Calu3 (cell line): ENCODE measurements at regions not wholly inside any gene's neighbourhood (a gene's known extent, or its start where the extent isn't known, plus 50 kb on each side); places are given as distances from the start of the nearest gene placed in this dataset.
"Not testable (repeated sequence)": the region's sequence is repeated elsewhere in the genome, so short reads cannot be mapped to it uniquely, and the experiment has no call there.

Source experiments
- BruUV-seq: library from RNA; stranded (reverse); fragments of 400-500 nt; replicated peaks from 2 replicates; lab custom pipeline; 2021; lab: Mats Ljungman, UMichigan
- CTCF ChIA-PET: fragments of 300-600 bp; sonication (Branson Sonifier 250); formaldehyde crosslinking; loops from one replicate; lab custom pipeline; 2022; ENCODE audit warnings: antibody characterized with exemption; lab: Charles Lee
- DNase-seq: peaks from one replicate; pipeline ENCODE4 v3.0.0; 2022
- H3K27ac Mint-ChIP-seq: one replicate; pipeline ENCODE4 v1.8.0; 2022; ENCODE audit warnings: mixed read lengths; ENCODE audit not compliant: unreplicated experiment
- H3K27me3 Mint-ChIP-seq: one replicate; pipeline ENCODE4 v1.8.0; 2022; ENCODE audit warnings: mixed read lengths; ENCODE audit not compliant: unreplicated experiment
- H3K36me3 Mint-ChIP-seq: one replicate; pipeline ENCODE4 v1.8.0; 2022; ENCODE audit warnings: mild to moderate bottlenecking, moderate library complexity, mixed read lengths; ENCODE audit not compliant: insufficient read depth, unreplicated experiment
- H3K4me1 Mint-ChIP-seq: one replicate; pipeline ENCODE4 v1.8.0; 2022; ENCODE audit warnings: mild to moderate bottlenecking, low read depth, mixed read lengths; ENCODE audit not compliant: unreplicated experiment
- H3K4me3 Mint-ChIP-seq: one replicate; pipeline ENCODE4 v1.8.0; 2022; ENCODE audit warnings: mild to moderate bottlenecking, low read depth, moderate library complexity, mixed read lengths; ENCODE audit not compliant: unreplicated experiment
- H3K9me3 Mint-ChIP-seq: one replicate; pipeline ENCODE4 v1.8.0; 2022; ENCODE audit warnings: low read depth, mixed read lengths; ENCODE audit not compliant: unreplicated experiment
- CTCF ChIP-seq: fragments of 200-600 bp; IDR thresholded peaks from one replicate; pipeline ENCODE4 v1.8.0; 2022; ENCODE audit warnings: antibody characterized with exemption; ENCODE audit not compliant: unreplicated experiment
- intact Hi-C: fragments of 100-400 bp; cut with micrococcal nuclease; formaldehyde crosslinking; loops from one replicate; pipeline ENCODE4 v1.10.0; 2022; ENCODE audit not compliant: unreplicated experiment

- H3K9me3 Mint-ChIP-seq = peaks cover 10% of the 10 kb centered on the region
- H3K4me3 Mint-ChIP-seq = no peak overlapping the region
- no peak for DNase-seq
- H3K36me3 Mint-ChIP-seq = no peaks in the 10 kb centered on the region
- intact Hi-C loops = no loop called here
- H3K4me1 Mint-ChIP-seq = no peaks in the 10 kb centered on the region
- no peaks in the 10 kb centered on the region for H3K27me3 Mint-ChIP-seq
- no peak for TF ChIP-seq CTCF
- CTCF ChIA-PET = no interaction called here
- no peak overlapping the region for H3K27ac Mint-ChIP-seq
- no TSS peak for BruUV-seq
Measured at GRCh38 chr16:60635548-60635947, 1400.7 kb downstream of the CDH8 start.

GRCh38 chr16:60611844-60612243 is 1424.4 kb downstream of the CDH8 start:
- no peak for TF ChIP-seq CTCF

GRCh38 chr16:60608971-60609370 is 1427.3 kb downstream of the CDH8 start:
- H3K27me3 Mint-ChIP-seq = no peaks in the 10 kb centered on the region
- no peaks in the 10 kb centered on the region for H3K36me3 Mint-ChIP-seq
- no peaks in the 10 kb centered on the region for H3K4me1 Mint-ChIP-seq
- intact Hi-C loops = no loop called here
- CTCF ChIA-PET = no interaction called here
- no peak for DNase-seq
- no peak for TF ChIP-seq CTCF
- H3K9me3 Mint-ChIP-seq = peaks cover 11% of the 10 kb centered on the region
- BruUV-seq = no TSS peak
- H3K27ac Mint-ChIP-seq = no peak overlapping the region
- no peak overlapping the region for H3K4me3 Mint-ChIP-seq

More at GRCh38 chr16:60611844-60612243, 1424.4 kb downstream of the CDH8 start:
- Mint-ChIP-seq H3K4me3 (no peak overlapping the region), H3K9me3 (peaks cover 11% of the 10 kb centered on the region), H3K27me3 (no peaks in the 10 kb centered on the region), H3K36me3 (no peaks in the 10 kb centered on the region), H3K4me1 (no peaks in the 10 kb centered on the region), H3K27ac (no peak overlapping the region)
- no TSS peak for BruUV-seq
- CTCF ChIA-PET = no interaction called here
- intact Hi-C loops = no loop called here
- DNase-seq = no peak

- not testable (repeated sequence) for H3K27me3 Mint-ChIP-seq, H3K27ac Mint-ChIP-seq, DNase-seq
Measured at GRCh38 chr16:60605652-60606051, 1430.6 kb downstream of the CDH8 start.

GRCh38 chr16:60605176-60605575 is 1431.1 kb downstream of the CDH8 start:
- Mint-ChIP-seq H3K4me1 (no peaks in the 10 kb centered on the region), H3K4me3 (no peak overlapping the region), H3K27ac (no peak overlapping the region), H3K9me3 (peaks cover 13% of the 10 kb centered on the region), H3K36me3 (no peaks in the 10 kb centered on the region), H3K27me3 (no peaks in the 10 kb centered on the region)
- no TSS peak for BruUV-seq
- no peak for TF ChIP-seq CTCF
- DNase-seq = no peak
- intact Hi-C loops = no loop called here
- CTCF ChIA-PET = no interaction called here

More at GRCh38 chr16:60605652-60606051, 1430.6 kb downstream of the CDH8 start:
- H3K36me3 Mint-ChIP-seq, BruUV-seq, H3K4me1 Mint-ChIP-seq, CTCF ChIA-PET, H3K4me3 Mint-ChIP-seq, intact Hi-C loops: not testable (repeated sequence)
- peaks cover 12% of the 10 kb centered on the region for H3K9me3 Mint-ChIP-seq
